ENCODE measurements at regions not wholly inside any gene's neighbourhood (a gene's known extent, or its start where the extent isn't known, plus 50 kb on each side); places are given as distances from the start of the nearest gene placed in this dataset.
"Not testable (repeated sequence)": the region's sequence is repeated elsewhere in the genome, so short reads cannot be mapped to it uniquely, and the experiment has no call there.

- H3K27me3 ChIP-seq (ENCODE audit: low read depth) = no peaks in the 10 kb centered on the region
- H3K36me3 ChIP-seq (replicated peaks) = no peaks in the 10 kb centered on the region
- no peak for DNase-seq (ENCODE audit: low spot score in 2 of 2)
- in situ Hi-C loops (cut with MboI; ENCODE audit: low sequenced_read_pairs) = no loop called here
- no peaks in the 10 kb centered on the region for H3K9me3 ChIP-seq
- no peak overlapping the region for H3K4me3 ChIP-seq
- peaks cover 5% of the 10 kb centered on the region for H3K4me1 ChIP-seq
These were observed 78.1 kb upstream of the PELI2 start for GRCh38 chr14:56040121-56040520.

- H3K27me3 ChIP-seq (ENCODE audit: low read depth) = no peaks in the 10 kb centered on the region
- no peak overlapping the region for H3K4me3 ChIP-seq
- in situ Hi-C loops (cut with MboI; ENCODE audit: low sequenced_read_pairs) = no loop called here
- H3K36me3 ChIP-seq (replicated peaks) = no peaks in the 10 kb centered on the region
- no peaks in the 10 kb centered on the region for H3K4me1 ChIP-seq
- no peak for DNase-seq (ENCODE audit: low spot score in 2 of 2)
- H3K9me3 ChIP-seq = no peaks in the 10 kb centered on the region
These were observed 74.0 kb upstream of the PELI2 start for GRCh38 chr14:56044196-56044595.

DNA sequence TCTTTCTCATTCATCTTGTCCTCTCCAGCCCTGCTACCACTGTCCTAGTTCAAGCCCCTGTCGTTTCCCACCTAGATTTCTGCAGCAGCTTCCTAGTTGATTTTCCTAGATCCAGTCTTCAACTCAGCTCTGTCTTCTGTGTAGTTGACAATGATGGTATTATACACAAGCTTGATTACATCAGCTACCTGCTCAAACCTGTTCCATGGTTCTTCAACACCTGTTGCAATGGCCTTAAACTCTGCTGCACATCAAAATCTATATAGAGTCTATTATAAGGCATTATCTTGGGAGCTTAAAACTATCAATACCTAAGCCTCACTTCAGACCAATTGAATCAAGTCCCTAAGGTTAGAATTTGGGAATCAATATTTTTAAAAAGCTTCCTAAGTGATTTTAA is 71.7 kb upstream of the PELI2 start:
- no peaks in the 10 kb centered on the region for H3K36me3 ChIP-seq (replicated peaks)
- no peak overlapping the region for H3K4me3 ChIP-seq
- in situ Hi-C loops (cut with MboI; ENCODE audit: low sequenced_read_pairs) = no loop called here

DNA sequence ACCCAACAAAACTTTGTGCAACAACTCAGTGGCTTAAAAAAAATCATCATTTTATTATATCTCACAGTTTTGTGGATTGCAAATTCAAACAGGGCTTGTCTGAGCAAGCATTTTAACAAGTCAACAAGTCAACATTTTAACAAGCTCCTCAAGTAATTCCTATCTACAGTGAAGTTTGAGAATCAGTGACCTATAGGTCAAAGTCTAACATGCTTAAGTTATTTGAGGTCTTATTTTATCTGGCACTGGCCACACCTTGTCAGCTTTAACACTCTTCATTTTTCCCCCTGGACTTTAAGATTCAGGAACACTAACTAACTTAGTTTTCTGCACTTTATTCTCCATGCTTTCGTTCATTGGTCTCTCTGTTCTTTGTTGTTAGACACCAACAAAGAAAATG is 71.2 kb upstream of the PELI2 start:
- in situ Hi-C loops (cut with MboI; ENCODE audit: low sequenced_read_pairs) = no loop called here
- H3K36me3 ChIP-seq (replicated peaks) = no peaks in the 10 kb centered on the region
- no peak overlapping the region for H3K4me3 ChIP-seq
- no peaks in the 10 kb centered on the region for H3K4me1 ChIP-seq
- H3K27me3 ChIP-seq (ENCODE audit: low read depth) = no peaks in the 10 kb centered on the region
- H3K9me3 ChIP-seq = no peaks in the 10 kb centered on the region
- DNase-seq (ENCODE audit: low spot score in 2 of 2) = no peak

More for the DNA sequence above, 71.7 kb upstream of the PELI2 start:
- no peaks in the 10 kb centered on the region for H3K9me3 ChIP-seq
- no peaks in the 10 kb centered on the region for H3K4me1 ChIP-seq
- H3K27me3 ChIP-seq (ENCODE audit: low read depth) = no peaks in the 10 kb centered on the region
- DNase-seq (ENCODE audit: low spot score in 2 of 2) = no peak

GRCh38 chr14:56049536-56049935 is 68.7 kb upstream of the PELI2 start:
- Histone ChIP-seq H3K36me3 (replicated peaks) (no peaks in the 10 kb centered on the region), H3K9me3 (no peaks in the 10 kb centered on the region), H3K4me3 (no peak overlapping the region), H3K27me3 (ENCODE audit: low read depth) (no peaks in the 10 kb centered on the region), H3K4me1 (no peaks in the 10 kb centered on the region)
- in situ Hi-C loops (cut with MboI; ENCODE audit: low sequenced_read_pairs) = no loop called here
- no peak for DNase-seq (ENCODE audit: low spot score in 2 of 2)

- H3K27me3 ChIP-seq (ENCODE audit: low read depth) = no peaks in the 10 kb centered on the region
- in situ Hi-C loops (cut with MboI; ENCODE audit: low sequenced_read_pairs) = no loop called here
- no peak overlapping the region for H3K4me3 ChIP-seq
- H3K4me1 ChIP-seq = peaks cover 6% of the 10 kb centered on the region
- no peaks in the 10 kb centered on the region for H3K9me3 ChIP-seq
- no peaks in the 10 kb centered on the region for H3K36me3 ChIP-seq (replicated peaks)
- no peak for DNase-seq (ENCODE audit: low spot score in 2 of 2)
These were observed 62.7 kb upstream of the PELI2 start for GRCh38 chr14:56055511-56055910.

- Histone ChIP-seq H3K36me3 (replicated peaks) (no peaks in the 10 kb centered on the region), H3K27me3 (ENCODE audit: low read depth) (no peaks in the 10 kb centered on the region), H3K4me3 (no peak overlapping the region), H3K4me1 (peaks cover 6% of the 10 kb centered on the region), H3K9me3 (no peaks in the 10 kb centered on the region)
- no peak for DNase-seq (ENCODE audit: low spot score in 2 of 2)
- in situ Hi-C loops (cut with MboI; ENCODE audit: low sequenced_read_pairs) = no loop called here
These were observed 62.2 kb upstream of the PELI2 start for GRCh38 chr14:56056031-56056430.

DNA sequence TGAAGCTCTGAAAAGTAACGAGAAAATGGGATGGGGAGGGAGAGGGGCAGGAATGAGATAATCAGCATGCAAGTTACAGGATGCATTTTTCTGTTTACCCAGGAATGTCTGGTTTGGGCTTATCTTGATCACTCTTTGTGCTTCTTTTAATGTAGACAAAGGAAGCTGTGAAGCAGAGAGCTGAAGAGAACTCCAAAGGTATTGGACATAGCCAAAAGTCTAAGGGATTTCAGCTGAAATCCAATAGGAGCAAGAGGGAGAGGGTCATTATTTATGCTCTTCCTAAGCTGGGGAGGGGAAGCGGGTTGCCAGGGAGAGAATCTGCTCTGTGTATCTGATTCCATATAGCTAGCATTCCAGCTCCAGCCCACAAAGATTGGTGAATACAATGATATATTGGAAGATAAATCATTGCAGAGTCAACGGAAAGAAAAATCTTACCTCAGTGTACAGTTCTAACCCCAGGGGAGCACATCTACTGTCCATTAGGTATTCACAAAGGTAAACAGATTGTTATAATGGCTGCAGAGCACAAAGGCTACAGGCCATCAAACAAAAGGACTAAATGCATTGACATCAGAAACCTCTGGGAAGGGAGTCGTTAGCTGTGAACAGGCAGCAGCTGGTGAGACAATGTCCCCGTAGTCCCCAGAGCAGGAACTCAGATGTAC is 61.0 kb upstream of the PELI2 start:
- DNase-seq (ENCODE audit: low spot score in 2 of 2) = peak; percentile 56 to 58
- Histone ChIP-seq H3K27me3 (ENCODE audit: low read depth) (no peaks in the 10 kb centered on the region), H3K4me3 (no peak overlapping the region), H3K4me1 (peaks cover 6% of the 10 kb centered on the region), H3K9me3 (no peaks in the 10 kb centered on the region), H3K36me3 (replicated peaks) (no peaks in the 10 kb centered on the region)
- in situ Hi-C loops (cut with MboI; ENCODE audit: low sequenced_read_pairs) = no loop called here

GRCh38 chr14:56057767-56058166 is 60.4 kb upstream of the PELI2 start:
- Histone ChIP-seq H3K4me3 (no peak overlapping the region), H3K4me1 (peaks cover 6% of the 10 kb centered on the region), H3K36me3 (replicated peaks) (no peaks in the 10 kb centered on the region), H3K27me3 (ENCODE audit: low read depth) (no peaks in the 10 kb centered on the region), H3K9me3 (no peaks in the 10 kb centered on the region)
- no peak for DNase-seq (ENCODE audit: low spot score in 2 of 2)
- in situ Hi-C loops (cut with MboI; ENCODE audit: low sequenced_read_pairs) = no loop called here

DNA sequence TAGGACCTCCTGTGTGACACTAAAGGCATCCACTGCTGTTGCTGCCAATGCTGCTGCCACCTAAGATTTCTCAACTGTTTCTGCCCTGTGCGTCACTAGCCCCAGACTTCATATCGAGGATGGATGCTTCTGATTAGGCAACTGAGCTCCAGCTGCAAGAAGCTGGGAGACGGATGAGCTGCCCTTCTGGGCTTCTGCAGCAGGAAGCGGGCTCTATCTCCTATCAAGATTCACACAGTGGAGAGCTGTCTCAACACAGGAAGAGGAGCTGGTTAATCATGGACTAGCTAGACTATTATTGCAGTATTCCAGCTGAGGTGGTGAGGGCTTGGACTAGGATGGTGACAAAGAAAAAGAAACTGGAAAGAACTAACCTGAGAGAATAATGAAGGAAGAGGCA is 59.2 kb upstream of the PELI2 start:
- H3K9me3 ChIP-seq = no peaks in the 10 kb centered on the region
- H3K4me3 ChIP-seq = no peak overlapping the region
- no peaks in the 10 kb centered on the region for H3K36me3 ChIP-seq (replicated peaks)
- in situ Hi-C loops (cut with MboI; ENCODE audit: low sequenced_read_pairs) = no loop called here
- no peaks in the 10 kb centered on the region for H3K27me3 ChIP-seq (ENCODE audit: low read depth)
- peaks cover 6% of the 10 kb centered on the region for H3K4me1 ChIP-seq
- DNase-seq (ENCODE audit: low spot score in 2 of 2) = no peak

- H3K4me3 ChIP-seq = no peak overlapping the region
- no peaks in the 10 kb centered on the region for H3K36me3 ChIP-seq (replicated peaks)
- in situ Hi-C loops (cut with MboI; ENCODE audit: low sequenced_read_pairs) = no loop called here
- no peaks in the 10 kb centered on the region for H3K9me3 ChIP-seq
- peaks cover 6% of the 10 kb centered on the region for H3K4me1 ChIP-seq
- H3K27me3 ChIP-seq (ENCODE audit: low read depth) = no peaks in the 10 kb centered on the region
- DNase-seq (ENCODE audit: low spot score in 2 of 2) = no peak
These were observed 57.2 kb upstream of the PELI2 start for GRCh38 chr14:56061051-56061450.

DNA sequence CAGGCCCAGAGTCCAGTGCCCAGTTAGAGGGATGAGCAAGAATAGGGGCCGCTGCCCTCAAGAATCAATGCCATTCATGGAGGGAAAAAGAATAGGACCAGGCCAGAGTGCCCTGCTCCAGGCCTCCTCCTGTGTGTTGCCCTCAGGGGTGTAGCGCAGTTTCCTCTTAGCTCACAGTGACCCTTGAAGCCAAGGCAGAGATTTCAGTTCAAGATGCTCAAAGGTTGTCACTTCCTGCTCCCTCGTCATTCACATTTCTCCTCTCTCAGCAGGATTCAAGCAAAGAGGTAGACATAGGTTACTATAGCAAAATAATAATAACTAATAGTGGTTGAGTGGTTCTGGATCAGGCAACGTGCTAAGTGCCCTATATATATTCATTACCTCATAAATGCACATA is 55.1 kb upstream of the PELI2 start:
- H3K27me3 ChIP-seq (ENCODE audit: low read depth) = no peaks in the 10 kb centered on the region
- H3K4me3 ChIP-seq = no peak overlapping the region
- H3K36me3 ChIP-seq (replicated peaks) = no peaks in the 10 kb centered on the region
- no peaks in the 10 kb centered on the region; the same call in 1 of the 2 replicates for H3K4me1 ChIP-seq
- no peak for DNase-seq (ENCODE audit: low spot score in 2 of 2)
- no peaks in the 10 kb centered on the region for H3K9me3 ChIP-seq
- in situ Hi-C loops (cut with MboI; ENCODE audit: low sequenced_read_pairs) = no loop called here

DNA sequence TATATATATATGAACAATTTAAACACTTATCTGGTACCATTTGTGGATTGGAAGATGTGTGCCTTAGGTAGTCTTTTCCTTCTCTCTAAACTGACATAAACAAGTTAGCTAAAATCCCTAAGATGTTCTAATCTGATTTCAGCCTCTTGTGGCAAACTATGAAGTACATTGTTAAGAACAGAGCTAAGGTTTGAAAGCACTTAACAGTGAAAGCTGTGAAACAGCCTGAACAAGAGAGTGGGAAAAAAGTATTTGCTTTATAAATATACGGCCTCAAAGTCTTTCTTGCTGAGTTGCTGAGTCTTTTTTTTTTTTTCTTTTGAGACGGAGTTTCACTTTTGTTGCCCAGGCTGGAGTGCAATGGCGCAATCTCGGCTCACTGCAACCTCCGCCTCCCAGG is 53.7 kb upstream of the PELI2 start:
- no peaks in the 10 kb centered on the region for H3K4me1 ChIP-seq
- no peak for DNase-seq (ENCODE audit: low spot score in 2 of 2)
- no peaks in the 10 kb centered on the region for H3K9me3 ChIP-seq
- no peak overlapping the region for H3K4me3 ChIP-seq
- no peaks in the 10 kb centered on the region for H3K27me3 ChIP-seq (ENCODE audit: low read depth)
- no peaks in the 10 kb centered on the region for H3K36me3 ChIP-seq (replicated peaks)
- in situ Hi-C loops (cut with MboI; ENCODE audit: low sequenced_read_pairs) = no loop called here

GRCh38 chr14:56065199-56065598 is 53.0 kb upstream of the PELI2 start:
- H3K27me3 ChIP-seq (ENCODE audit: low read depth); H3K4me1 ChIP-seq; H3K36me3 ChIP-seq (replicated peaks); DNase-seq (ENCODE audit: low spot score in 2 of 2); H3K4me3 ChIP-seq; in situ Hi-C loops (cut with MboI; ENCODE audit: low sequenced_read_pairs); H3K9me3 ChIP-seq: not testable (repeated sequence)

GRCh38 chr14:56065621-56066290 is 52.5 kb upstream of the PELI2 start:
- DNase-seq (ENCODE audit: low spot score in 2 of 2) = no peak
- no peaks in the 10 kb centered on the region for H3K4me1 ChIP-seq
- no peaks in the 10 kb centered on the region for H3K9me3 ChIP-seq
- in situ Hi-C loops (cut with MboI; ENCODE audit: low sequenced_read_pairs) = no loop called here
- H3K27me3 ChIP-seq (ENCODE audit: low read depth) = no peaks in the 10 kb centered on the region
- no peak overlapping the region for H3K4me3 ChIP-seq
- H3K36me3 ChIP-seq (replicated peaks) = no peaks in the 10 kb centered on the region
